ENCODE measurements at regions not wholly inside any gene's neighbourhood (a gene's known extent, or its start where the extent isn't known, plus 50 kb on each side); places are given as distances from the start of the nearest gene placed in this dataset.

- Histone ChIP-seq H3K27me3 (no peaks in the 10 kb centered on the region), H3K4me3 (replicated peaks in 1 of 3) (no peak overlapping the region), H3K4me1 (no peaks in the 10 kb centered on the region), H3K27ac (no peak overlapping the region), H3K9me3 (no peaks in the 10 kb centered on the region), H3K36me3 (no peaks in the 10 kb centered on the region)
- 59 to 62% methylated on average over 4 of the region's 4 CpGs for WGBS, 2 donors
- DNase-seq = no peak
- TF ChIP-seq CTCF (IDR thresholded peaks at IDR 0.05) (no peak), POLR2A (IDR thresholded peaks at IDR 0.05) (no peak)
- intact Hi-C loops (cut with DNase I) = no loop called here
Measured at GRCh38 chr13:106381091-106381490, 154.4 kb downstream of the EFNB2 start.

- no peak overlapping the region for H3K27ac ChIP-seq
- no peak overlapping the region for H3K4me3 ChIP-seq (replicated peaks in 1 of 3)
- no peaks in the 10 kb centered on the region for H3K9me3 ChIP-seq
- TF ChIP-seq POLR2A (IDR thresholded peaks at IDR 0.05) = no peak
- no peak for TF ChIP-seq CTCF (IDR thresholded peaks at IDR 0.05)
- intact Hi-C loops (cut with DNase I) = no loop called here
- H3K36me3 ChIP-seq = no peaks in the 10 kb centered on the region
- H3K4me1 ChIP-seq = no peaks in the 10 kb centered on the region
- DNase-seq = no peak
- 80 to 87% methylated on average over 7 of the region's 7 CpGs for WGBS, 2 donors
- no peaks in the 10 kb centered on the region for H3K27me3 ChIP-seq
Measured at GRCh38 chr13:106377931-106378662, 157.4 kb downstream of the EFNB2 start.

GRCh38 chr13:106377341-106377740, 158.1 kb downstream of the EFNB2 start:
- WGBS, 2 donors = 81% methylated on average over 7 of the region's 7 CpGs
- H3K36me3 ChIP-seq = no peaks in the 10 kb centered on the region
- H3K4me3 ChIP-seq (replicated peaks in 1 of 3) = no peak overlapping the region
- TF ChIP-seq POLR2A (IDR thresholded peaks at IDR 0.05) = no peak
- TF ChIP-seq CTCF (IDR thresholded peaks at IDR 0.05) = no peak
- no peak for DNase-seq
- no peaks in the 10 kb centered on the region for H3K9me3 ChIP-seq
- intact Hi-C loops (cut with DNase I) = no loop called here
- no peaks in the 10 kb centered on the region for H3K27me3 ChIP-seq
- H3K4me1 ChIP-seq = no peaks in the 10 kb centered on the region
- H3K27ac ChIP-seq = no peak overlapping the region

GRCh38 chr13:106376401-106377112, 158.9 kb downstream of the EFNB2 start:
- WGBS, 2 donors = 87 to 91% methylated on average over 21 of the region's 21 CpGs
- TF ChIP-seq CTCF (IDR thresholded peaks at IDR 0.05) (no peak), POLR2A (IDR thresholded peaks at IDR 0.05) (no peak)
- no peak overlapping the region for H3K27ac ChIP-seq
- intact Hi-C loops (cut with DNase I) = no loop called here
- no peaks in the 10 kb centered on the region for H3K4me1 ChIP-seq
- H3K36me3 ChIP-seq = no peaks in the 10 kb centered on the region
- H3K27me3 ChIP-seq = no peaks in the 10 kb centered on the region
- H3K9me3 ChIP-seq = no peaks in the 10 kb centered on the region
- H3K4me3 ChIP-seq (replicated peaks in 1 of 3) = no peak overlapping the region
- DNase-seq = no peak

- DNase-seq = no peak
- Histone ChIP-seq H3K27me3 (no peaks in the 10 kb centered on the region), H3K36me3 (no peaks in the 10 kb centered on the region), H3K9me3 (no peaks in the 10 kb centered on the region), H3K4me1 (no peaks in the 10 kb centered on the region), H3K4me3 (replicated peaks in 1 of 3) (no peak overlapping the region), H3K27ac (no peak overlapping the region)
- 94 to 95% methylated on average over 20 of the region's 20 CpGs for WGBS, 2 donors
- intact Hi-C loops (cut with DNase I) = no loop called here
- TF ChIP-seq CTCF (IDR thresholded peaks at IDR 0.05) (no peak), POLR2A (IDR thresholded peaks at IDR 0.05) (no peak)
Measured at GRCh38 chr13:106375085-106375484, 160.4 kb downstream of the EFNB2 start.

Data from thyroid gland (tissue), 4 donors.